Hepatocyte (in vitro differentiated cells): ENCODE measurements at regions not wholly inside any gene's neighbourhood (a gene's known extent, or its start where the extent isn't known, plus 50 kb on each side); places are given as distances from the start of the nearest gene placed in this dataset.
"Not testable (repeated sequence)": the region's sequence is repeated elsewhere in the genome, so short reads cannot be mapped to it uniquely, and the experiment has no call there.

Source experiments
- CTCF ChIP-seq: fragments of 200-600 bp; sonication (generic); IDR thresholded peaks from 2 replicates; pipeline ENCODE4 v1.5.1; 2016; ENCODE audit warnings: antibody characterized with exemption, mild to moderate bottlenecking; ENCODE audit not compliant: poor library complexity
- EZH2phosphoT487 ChIP-seq: fragments of 200-600 bp; sonication (generic); IDR thresholded peaks from one replicate; pipeline ENCODE4 v1.6.1; 2018; ENCODE audit warnings: antibody characterized with exemption, mild to moderate bottlenecking, low read depth, moderate library complexity; ENCODE audit not compliant: unreplicated experiment, severe bottlenecking

GRCh38 chr15:23766779-23767178, 79.7 kb upstream of the NDN start:
- TF ChIP-seq CTCF, EZH2phosphoT487: not testable (repeated sequence)
